GM19193 (cell line): ENCODE measurements at regions not wholly inside any gene's neighbourhood (a gene's known extent, or its start where the extent isn't known, plus 50 kb on each side); places are given as distances from the start of the nearest gene placed in this dataset.

ENCODE experiments used
- POLR2A ChIP-seq: IDR thresholded peaks from 4 replicates; pipeline ENCODE4 v1.6.1; 2011; ENCODE audit not compliant: insufficient read depth, insufficient read length; ENCODE audit errors: extremely low read depth

- TF ChIP-seq POLR2A: no peak
Observed at GRCh38 chr5:28580616-28581015, 1542.2 kb upstream of the CDH9 start.

DNA sequence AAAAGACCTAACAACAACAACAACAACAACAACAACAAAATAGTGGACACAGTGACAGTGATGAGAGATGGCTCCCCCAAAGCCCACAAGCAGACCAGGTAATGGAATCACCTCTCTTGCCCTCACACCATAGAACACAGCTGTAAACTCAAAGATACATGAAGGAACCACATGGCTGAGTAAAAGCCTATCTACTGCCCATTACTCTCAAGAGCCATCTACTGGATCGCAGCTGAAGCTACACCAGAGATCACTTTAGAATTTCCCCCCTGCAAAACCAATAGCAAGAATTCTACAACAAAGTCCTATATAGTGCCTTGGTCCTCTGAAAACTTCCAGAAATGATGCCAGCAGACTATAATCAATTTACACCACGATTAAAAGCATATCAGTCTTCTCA is 1537.6 kb upstream of the CDH9 start:
- no peak for TF ChIP-seq POLR2A

DNA sequence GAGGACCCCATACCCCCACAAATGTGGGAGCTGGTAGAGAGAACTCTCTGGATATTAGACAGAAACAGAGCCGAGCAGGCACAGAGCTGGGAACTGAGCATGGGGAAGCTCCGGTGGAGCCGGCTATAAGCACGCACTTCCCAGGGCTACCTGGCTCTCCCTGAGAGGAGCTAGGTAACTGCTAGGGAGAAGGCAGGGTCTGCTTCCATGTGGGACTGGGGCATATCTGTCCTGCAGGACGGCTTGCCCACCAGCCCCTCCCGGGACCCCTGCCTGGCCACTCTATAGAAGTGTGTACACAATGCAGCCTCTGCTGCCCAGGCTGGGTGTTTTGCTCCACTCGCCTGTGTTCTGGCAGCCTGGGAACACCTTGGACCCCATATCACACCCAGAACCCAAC is 1537.0 kb upstream of the CDH9 start:
- no peak for TF ChIP-seq POLR2A

DNA sequence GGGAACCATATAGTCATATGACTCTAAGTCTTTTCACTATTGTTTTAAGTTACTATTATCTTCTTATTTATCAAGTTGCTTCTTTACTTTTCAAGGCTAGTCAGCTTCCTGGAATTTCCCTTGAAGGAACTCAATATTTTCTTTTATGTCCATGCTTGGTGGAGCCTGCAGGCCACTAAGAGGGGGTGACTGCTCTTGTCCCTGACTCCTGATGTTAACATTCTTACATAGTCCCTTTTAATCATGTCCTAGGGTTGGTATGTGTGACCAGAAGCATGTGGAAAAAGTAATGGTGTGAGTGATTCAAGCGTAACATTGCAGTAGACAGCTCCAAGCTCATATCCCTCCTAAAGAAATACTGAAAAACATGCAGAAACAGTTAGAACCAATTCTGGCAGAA is 1536.2 kb upstream of the CDH9 start:
- TF ChIP-seq POLR2A: no peak

GRCh38 chr5:28567048-28567447 is 1528.7 kb upstream of the CDH9 start:
- TF ChIP-seq POLR2A: no peak

- no peak for TF ChIP-seq POLR2A
Observed at GRCh38 chr5:28561522-28561921, 1523.1 kb upstream of the CDH9 start.

DNA sequence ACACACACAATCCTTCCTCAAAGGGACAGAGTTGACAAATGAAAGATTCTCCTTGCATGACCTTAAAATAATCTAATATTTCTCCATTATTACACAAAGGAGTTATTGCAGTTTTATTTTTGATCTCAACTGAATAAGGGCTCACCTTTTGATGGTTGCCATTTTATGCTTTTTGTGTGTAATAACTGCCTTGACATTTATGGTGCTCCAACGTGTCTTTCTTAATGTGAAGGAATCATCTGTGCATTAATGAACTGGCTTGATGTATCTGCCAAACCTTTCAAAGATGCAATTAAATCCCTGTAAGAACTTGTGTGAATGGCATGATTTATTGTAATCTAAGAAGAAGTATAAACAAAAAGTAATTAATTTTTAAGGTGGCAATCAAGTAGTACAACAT is 1519.8 kb upstream of the CDH9 start:
- no peak for TF ChIP-seq POLR2A

- TF ChIP-seq POLR2A: no peak
Observed at GRCh38 chr5:28557114-28557513, 1518.7 kb upstream of the CDH9 start.

DNA sequence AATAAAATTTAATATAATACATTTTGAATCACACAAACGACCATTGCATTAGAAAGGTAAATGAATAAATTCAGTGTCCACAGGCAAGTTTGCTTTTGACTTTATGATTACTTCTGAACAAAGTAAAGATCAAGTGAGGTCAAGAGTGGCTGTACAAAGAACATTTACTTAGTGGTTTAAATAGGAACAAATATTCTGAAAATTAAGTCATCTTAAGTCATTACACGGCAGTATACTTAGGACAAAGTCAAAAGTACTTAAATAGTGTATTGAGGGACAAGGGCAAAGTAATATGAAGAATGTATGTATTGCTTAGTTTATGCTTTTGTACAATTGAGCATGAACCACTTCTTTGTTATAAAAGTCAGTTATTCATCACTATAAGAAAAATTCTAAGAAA is 1511.2 kb upstream of the CDH9 start:
- TF ChIP-seq POLR2A: no peak

GRCh38 chr5:28548856-28549255 is 1510.5 kb upstream of the CDH9 start:
- no peak for TF ChIP-seq POLR2A

DNA sequence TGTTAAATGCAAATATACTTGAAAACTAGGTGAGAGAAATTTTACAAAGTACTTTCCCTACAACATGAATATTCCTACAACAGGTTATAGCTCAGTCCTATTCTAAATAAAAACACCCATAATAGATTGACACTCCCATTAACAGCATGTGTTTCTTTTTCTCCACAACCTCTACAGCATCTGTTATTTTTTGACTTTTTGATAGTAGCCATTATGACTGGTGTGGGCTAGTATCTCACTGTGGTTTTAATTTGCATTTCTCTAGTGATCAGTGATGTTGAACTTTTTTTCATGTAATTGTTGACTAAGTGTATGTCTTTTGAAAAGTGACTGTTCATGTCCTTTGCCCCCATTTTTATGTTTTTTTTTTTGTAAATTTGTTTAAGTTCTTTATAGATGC is 1506.1 kb upstream of the CDH9 start:
- no peak for TF ChIP-seq POLR2A

DNA sequence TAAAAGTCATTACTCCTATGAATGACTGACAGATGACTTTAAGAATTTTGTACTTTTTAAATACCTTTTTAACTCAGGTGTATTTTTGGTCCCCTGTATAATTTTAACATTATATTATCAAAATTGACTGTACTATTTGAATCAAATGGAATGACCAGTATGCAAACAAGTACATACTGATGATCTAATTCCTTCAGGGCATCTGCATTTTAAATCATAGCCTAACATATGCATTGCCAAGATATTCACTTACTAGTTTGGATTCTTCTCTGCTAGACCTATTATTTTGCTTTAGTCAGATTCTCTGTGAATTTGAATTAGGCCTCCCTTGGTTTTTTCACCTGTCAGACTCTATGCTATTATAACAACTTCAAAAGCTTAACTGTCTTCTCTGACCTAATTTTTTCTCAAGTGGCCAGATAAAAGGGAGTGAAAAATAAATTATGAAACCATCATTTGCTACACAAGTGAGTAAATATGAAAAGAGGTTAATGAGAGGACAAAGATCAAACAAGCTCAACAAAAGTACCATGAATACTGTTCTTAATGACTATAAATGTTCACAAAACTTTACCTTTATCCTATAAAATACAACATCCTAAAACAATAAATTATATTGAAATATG is 1505.2 kb upstream of the CDH9 start:
- no peak for TF ChIP-seq POLR2A

DNA sequence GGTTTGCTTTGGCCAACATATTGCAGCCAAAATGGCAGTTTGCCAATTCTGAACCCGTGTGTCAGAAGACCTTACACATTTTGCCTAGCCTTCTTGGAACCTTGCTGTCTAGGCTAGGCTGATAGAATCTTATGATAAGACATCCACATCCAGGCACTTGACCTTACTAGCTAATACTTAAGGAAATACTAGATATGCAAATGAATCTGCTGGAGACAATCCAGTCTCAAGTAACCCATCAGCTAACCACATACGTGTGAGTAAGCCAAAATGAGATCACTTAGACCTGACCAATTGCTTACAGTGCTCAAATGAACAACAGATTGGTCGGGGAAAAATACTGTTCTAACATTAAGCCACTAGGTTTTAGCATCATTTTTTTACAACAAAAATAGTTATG is 1504.6 kb upstream of the CDH9 start:
- no peak for TF ChIP-seq POLR2A

- TF ChIP-seq POLR2A: no peak
Observed at GRCh38 chr5:28523888-28524635, 1485.7 kb upstream of the CDH9 start.

DNA sequence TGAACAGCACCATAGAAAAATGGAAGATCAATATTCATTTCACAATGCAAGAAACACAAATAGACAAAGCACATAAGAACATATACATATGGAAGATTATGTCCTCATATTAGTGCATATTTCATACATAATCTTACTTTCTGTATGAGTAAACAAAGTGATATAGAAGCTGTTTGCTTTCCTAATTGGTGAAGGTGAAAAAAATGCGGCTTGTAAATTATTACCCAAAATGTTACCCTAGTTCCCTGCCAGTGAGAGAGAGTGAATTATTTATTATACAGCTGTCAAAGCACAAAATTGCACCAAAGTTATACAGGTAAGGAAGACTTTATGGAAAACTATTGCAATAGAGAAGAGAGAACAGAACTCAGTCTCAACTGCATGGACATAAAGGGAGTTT is 1485.0 kb upstream of the CDH9 start:
- TF ChIP-seq POLR2A: no peak

GRCh38 chr5:28517691-28518090 is 1479.3 kb upstream of the CDH9 start:
- TF ChIP-seq POLR2A: no peak
